ENCODE measurements at regions not wholly inside any gene's neighbourhood (a gene's known extent, or its start where the extent isn't known, plus 50 kb on each side); places are given as distances from the start of the nearest gene placed in this dataset.
A peak's percentile ranks its signal among the peaks of the same experiment; 100 is the strongest.

GRCh38 chr20:48124181-48124782 lies 339.0 kb upstream of the SULF2 start (continued):
- TF ChIP-seq ZNF614 (CRISPR knock-in tag; IDR thresholded peaks at IDR 0.05; ENCODE audit: borderline replicate concordance): no peak
- TF ChIP-seq NPAS2 (CRISPR knock-in tag; IDR thresholded peaks at IDR 0.05; ENCODE audit: borderline replicate concordance): no peak
- TF ChIP-seq TEAD3 (CRISPR knock-in tag; optimal IDR thresholded peaks at IDR 0.05; ENCODE audit: borderline replicate concordance): peak; percentile 23
- peak; percentile 89 for TF ChIP-seq NR2C2 (CRISPR knock-in tag; IDR thresholded peaks at IDR 0.05; ENCODE audit: borderline replicate concordance)
- 0 out of 2 replicates have a peak, but pooled peaks have one; percentile 24 for TF ChIP-seq ZMYM4 (CRISPR knock-in tag; IDR thresholded peaks at IDR 0.05)
- TF ChIP-seq ZFP62 (CRISPR knock-in tag; IDR thresholded peaks at IDR 0.05): no peak
- no peak for TF ChIP-seq ZNF256 (CRISPR knock-in tag; conservative IDR thresholded peaks at IDR 0.05)
- TF ChIP-seq PLSCR1 (CRISPR knock-in tag; IDR thresholded peaks at IDR 0.05; ENCODE audit: borderline replicate concordance): no peak
- TF ChIP-seq ZNF484 (CRISPR knock-in tag; IDR thresholded peaks at IDR 0.05; ENCODE audit: borderline replicate concordance, low read depth): no peak
- no peak for TF ChIP-seq BRF2 (CRISPR knock-in tag; IDR thresholded peaks at IDR 0.05)
- no peak for TF ChIP-seq JARID2 (CRISPR knock-in tag; IDR thresholded peaks at IDR 0.05; ENCODE audit: insufficient replicate concordance)
- 0 out of 2 replicates have a peak, but pooled peaks have one; percentile 11 for TF ChIP-seq ZNF263 (CRISPR knock-in tag; IDR thresholded peaks at IDR 0.05)
- TF ChIP-seq ZSCAN29 (CRISPR knock-in tag; conservative IDR thresholded peaks at IDR 0.05): no peak
- 0 out of 2 replicates have a peak, but pooled peaks have one; percentile 31 for TF ChIP-seq ARID5B (CRISPR knock-in tag; IDR thresholded peaks at IDR 0.05)
- TF ChIP-seq ATF4 (CRISPR knock-in tag; IDR thresholded peaks at IDR 0.05): no peak
- peak; percentile 82 for TF ChIP-seq ZSCAN22 (CRISPR knock-in tag; IDR thresholded peaks at IDR 0.05)
- TF ChIP-seq IKZF1 (IDR thresholded peaks at IDR 0.05): no peak
- no peak for TF ChIP-seq ZNF615 (CRISPR knock-in tag; IDR thresholded peaks at IDR 0.05; ENCODE audit: borderline replicate concordance)
- TF ChIP-seq NCOA2 (CRISPR knock-in tag; IDR thresholded peaks at IDR 0.05): no peak
- no peak for TF ChIP-seq ZNF543 (CRISPR knock-in tag; IDR thresholded peaks at IDR 0.05)
- TF ChIP-seq TFE3 (CRISPR knock-in tag; IDR thresholded peaks at IDR 0.05): no peak
